ENCODE measurements at regions not wholly inside any gene's neighbourhood (a gene's known extent, or its start where the extent isn't known, plus 50 kb on each side); places are given as distances from the start of the nearest gene placed in this dataset.

- ATAC-seq: no peak
These were observed 117.0 kb upstream of the CHL1 start for GRCh38 chr3:79542-79941.

- no peak for ATAC-seq
These were observed 114.1 kb upstream of the CHL1 start for GRCh38 chr3:82508-82907.

GRCh38 chr3:83096-83495 lies 113.5 kb upstream of the CHL1 start:
- no peak for ATAC-seq

- no peak for ATAC-seq
These were observed 111.4 kb upstream of the CHL1 start for GRCh38 chr3:85180-85579.

- no peak for ATAC-seq
These were observed 108.3 kb upstream of the CHL1 start for GRCh38 chr3:88267-88666.

GRCh38 chr3:93746-94145 lies 102.8 kb upstream of the CHL1 start:
- no peak for ATAC-seq

- no peak for ATAC-seq
These were observed 100.3 kb upstream of the CHL1 start for GRCh38 chr3:96259-96658.

GRCh38 chr3:97417-98258 lies 98.9 kb upstream of the CHL1 start:
- ATAC-seq: no peak

GRCh38 chr3:98259-98654 lies 98.3 kb upstream of the CHL1 start:
- ATAC-seq: no peak

- no peak for ATAC-seq
These were observed 97.1 kb upstream of the CHL1 start for GRCh38 chr3:99506-99905.

GRCh38 chr3:102484-102883 lies 94.1 kb upstream of the CHL1 start:
- ATAC-seq: no peak

GRCh38 chr3:103991-104390 lies 92.6 kb upstream of the CHL1 start:
- no peak for ATAC-seq

- ATAC-seq: no peak
These were observed 91.0 kb upstream of the CHL1 start for GRCh38 chr3:105585-105984.

GRCh38 chr3:106619-107018 lies 89.9 kb upstream of the CHL1 start:
- no peak for ATAC-seq

- peak; percentile 88 for ATAC-seq
These were observed 85.2 kb upstream of the CHL1 start for GRCh38 chr3:111143-112069.

GRCh38 chr3:112773-113172 lies 83.8 kb upstream of the CHL1 start:
- no peak for ATAC-seq

GRCh38 chr3:118666-119065 lies 77.9 kb upstream of the CHL1 start:
- no peak for ATAC-seq

- ATAC-seq: no peak
These were observed 73.2 kb upstream of the CHL1 start for GRCh38 chr3:123341-123740.

- peak; percentile 47 for ATAC-seq
These were observed 71.9 kb upstream of the CHL1 start for GRCh38 chr3:124557-125179.

GRCh38 chr3:128515-129172 lies 67.9 kb upstream of the CHL1 start:
- no peak for ATAC-seq

- no peak for ATAC-seq
These were observed 65.2 kb upstream of the CHL1 start for GRCh38 chr3:131151-131888.

- no peak for ATAC-seq
These were observed 64.2 kb upstream of the CHL1 start for GRCh38 chr3:132378-132777.

All from esophagus mucosa (tissue), 1 donor.